Cardiac fibroblast (primary cell): ENCODE measurements at regions not wholly inside any gene's neighbourhood (a gene's known extent, or its start where the extent isn't known, plus 50 kb on each side); places are given as distances from the start of the nearest gene placed in this dataset.

Source experiments
- DNase-seq, 2 donors: peaks; one replicate each; pipeline versions ENCODE4 v3.0.0 to v3.0.0-alpha.2; 2010; ENCODE audit warnings: low read depth in 2 of 2
- H3K4me3 ChIP-seq, 2 donors: replicated peaks in 1 of 2; 1 replicate in 1 of 2; 2 replicates in 1 of 2; pipeline ENCODE4 v1.5.1; 2011; ENCODE audit warnings: low read depth in 2 of 2, low read length in 2 of 2, mild to moderate bottlenecking in 2 of 2, moderate library complexity in 1 of 2
- CTCF ChIP-seq: IDR thresholded peaks from one replicate; pipeline ENCODE4 v1.5.1; 2011; ENCODE audit warnings: low read depth, mild to moderate bottlenecking, low read length, inconsistent platforms

GRCh38 chrY:7730071-7730470 is 818.5 kb upstream of the AMELY start:
- no peak for TF ChIP-seq CTCF

GRCh38 chrY:7729318-7730011 is 817.9 kb upstream of the AMELY start:
- no peak for TF ChIP-seq CTCF
- no peak overlapping the region for H3K4me3 ChIP-seq
- DNase-seq = peak; percentile 22 to 50

More at GRCh38 chrY:7730071-7730470, 818.5 kb upstream of the AMELY start:
- no peak overlapping the region for H3K4me3 ChIP-seq
- DNase-seq = peak; percentile 11 to 35

GRCh38 chrY:7728935-7729317 is 817.4 kb upstream of the AMELY start:
- TF ChIP-seq CTCF = no peak
- H3K4me3 ChIP-seq = no peak overlapping the region
- DNase-seq = peak; percentile 36 to 64

GRCh38 chrY:7725791-7726460 is 814.4 kb upstream of the AMELY start:
- H3K4me3 ChIP-seq = no peak overlapping the region
- no peak for DNase-seq
- TF ChIP-seq CTCF = no peak

GRCh38 chrY:7723991-7724632 is 812.6 kb upstream of the AMELY start:
- no peak overlapping the region for H3K4me3 ChIP-seq
- DNase-seq = peak in 1 of 2 donors; percentile 36
- TF ChIP-seq CTCF = no peak

GRCh38 chrY:7723127-7723526 is 811.6 kb upstream of the AMELY start:
- no peak for TF ChIP-seq CTCF
- DNase-seq = no peak
- no peak overlapping the region for H3K4me3 ChIP-seq
